ENCODE measurements at regions not wholly inside any gene's neighbourhood (a gene's known extent, or its start where the extent isn't known, plus 50 kb on each side); places are given as distances from the start of the nearest gene placed in this dataset.

GRCh38 chr6:209432-210103, 82.7 kb upstream of the DUSP22 start:
- peak overlapping the region; percentile 22 for H3K4me3 Mint-ChIP-seq
- peaks cover 17% of the 10 kb centered on the region for H3K9me3 Mint-ChIP-seq
- peaks cover 11% of the 10 kb centered on the region for H3K36me3 Mint-ChIP-seq (ENCODE audit: low read depth)
- H3K4me1 Mint-ChIP-seq (ENCODE audit: low read depth), result peaks cover 25% of the 10 kb centered on the region
- peaks cover 10% of the 10 kb centered on the region for H3K27me3 Mint-ChIP-seq (ENCODE audit: low read depth)
- H3K27ac Mint-ChIP-seq, result no peak overlapping the region

- Mint-ChIP-seq H3K27ac (no peak overlapping the region), H3K9me3 (peaks cover 19% of the 10 kb centered on the region), H3K4me1 (ENCODE audit: low read depth) (peaks cover 27% of the 10 kb centered on the region), H3K27me3 (ENCODE audit: low read depth) (peaks cover 10% of the 10 kb centered on the region), H3K4me3 (peak overlapping the region; percentile 22), H3K36me3 (ENCODE audit: low read depth) (peaks cover 13% of the 10 kb centered on the region)
Observed at GRCh38 chr6:210104-210456, 82.2 kb upstream of the DUSP22 start.

- Mint-ChIP-seq H3K27ac (no peak overlapping the region), H3K9me3 (peaks cover 19% of the 10 kb centered on the region), H3K4me1 (ENCODE audit: low read depth) (peaks cover 33% of the 10 kb centered on the region), H3K36me3 (ENCODE audit: low read depth) (peaks cover 15% of the 10 kb centered on the region), H3K27me3 (ENCODE audit: low read depth) (peaks cover 10% of the 10 kb centered on the region), H3K4me3 (no peak overlapping the region)
Observed at GRCh38 chr6:210778-211374, 81.4 kb upstream of the DUSP22 start.

- Mint-ChIP-seq H3K4me1 (ENCODE audit: low read depth) (peaks cover 38% of the 10 kb centered on the region), H3K36me3 (ENCODE audit: low read depth) (peaks cover 15% of the 10 kb centered on the region), H3K9me3 (peaks cover 19% of the 10 kb centered on the region), H3K27me3 (ENCODE audit: low read depth) (peaks cover 10% of the 10 kb centered on the region), H3K4me3 (no peak overlapping the region), H3K27ac (no peak overlapping the region)
Observed at GRCh38 chr6:211871-212497, 80.3 kb upstream of the DUSP22 start.

GRCh38 chr6:213284-213683, 79.0 kb upstream of the DUSP22 start:
- Mint-ChIP-seq H3K4me3 (no peak overlapping the region), H3K27ac (no peak overlapping the region), H3K9me3 (peaks cover 19% of the 10 kb centered on the region), H3K4me1 (ENCODE audit: low read depth) (peaks cover 44% of the 10 kb centered on the region), H3K27me3 (ENCODE audit: low read depth) (peaks cover 10% of the 10 kb centered on the region), H3K36me3 (ENCODE audit: low read depth) (peaks cover 15% of the 10 kb centered on the region)

- H3K9me3 Mint-ChIP-seq, result peaks cover 19% of the 10 kb centered on the region
- no peak overlapping the region for H3K27ac Mint-ChIP-seq
- H3K36me3 Mint-ChIP-seq (ENCODE audit: low read depth), result peaks cover 15% of the 10 kb centered on the region
- peaks cover 10% of the 10 kb centered on the region for H3K27me3 Mint-ChIP-seq (ENCODE audit: low read depth)
- peaks cover 42% of the 10 kb centered on the region for H3K4me1 Mint-ChIP-seq (ENCODE audit: low read depth)
- no peak overlapping the region for H3K4me3 Mint-ChIP-seq
Observed at GRCh38 chr6:214428-214827, 77.9 kb upstream of the DUSP22 start.

GRCh38 chr6:215335-216034, 76.8 kb upstream of the DUSP22 start:
- Mint-ChIP-seq H3K4me3 (no peak overlapping the region), H3K27me3 (ENCODE audit: low read depth) (peaks cover 10% of the 10 kb centered on the region), H3K27ac (peak overlapping the region; percentile 39), H3K4me1 (ENCODE audit: low read depth) (peaks cover 42% of the 10 kb centered on the region), H3K9me3 (peaks cover 19% of the 10 kb centered on the region), H3K36me3 (ENCODE audit: low read depth) (peaks cover 15% of the 10 kb centered on the region)

- peaks cover 5% of the 10 kb centered on the region for H3K27me3 Mint-ChIP-seq (ENCODE audit: low read depth)
- no peak overlapping the region for H3K27ac Mint-ChIP-seq
- no peak overlapping the region for H3K4me3 Mint-ChIP-seq
- H3K4me1 Mint-ChIP-seq (ENCODE audit: low read depth), result peaks cover 57% of the 10 kb centered on the region
- peaks cover 18% of the 10 kb centered on the region for H3K36me3 Mint-ChIP-seq (ENCODE audit: low read depth)
- H3K9me3 Mint-ChIP-seq, result peaks cover 18% of the 10 kb centered on the region
Observed at GRCh38 chr6:217048-217659, 75.1 kb upstream of the DUSP22 start.

- Mint-ChIP-seq H3K4me3 (no peak overlapping the region), H3K27ac (peak overlapping the region; percentile 70), H3K27me3 (ENCODE audit: low read depth) (no peaks in the 10 kb centered on the region), H3K4me1 (ENCODE audit: low read depth) (peaks cover 65% of the 10 kb centered on the region), H3K36me3 (ENCODE audit: low read depth) (peaks cover 12% of the 10 kb centered on the region), H3K9me3 (peaks cover 9% of the 10 kb centered on the region)
Observed at GRCh38 chr6:218153-219018, 73.9 kb upstream of the DUSP22 start.

- H3K27ac Mint-ChIP-seq, result peak overlapping the region; percentile 70
- peaks cover 9% of the 10 kb centered on the region for H3K36me3 Mint-ChIP-seq (ENCODE audit: low read depth)
- peaks cover 71% of the 10 kb centered on the region for H3K4me1 Mint-ChIP-seq (ENCODE audit: low read depth)
- H3K27me3 Mint-ChIP-seq (ENCODE audit: low read depth), result no peaks in the 10 kb centered on the region
- H3K4me3 Mint-ChIP-seq, result no peak overlapping the region
- peaks cover 5% of the 10 kb centered on the region for H3K9me3 Mint-ChIP-seq
Observed at GRCh38 chr6:219019-219570, 73.2 kb upstream of the DUSP22 start.

- Mint-ChIP-seq H3K4me1 (ENCODE audit: low read depth) (peaks cover 73% of the 10 kb centered on the region), H3K27ac (no peak overlapping the region), H3K36me3 (ENCODE audit: low read depth) (peaks cover 5% of the 10 kb centered on the region), H3K9me3 (peaks cover under 1% of the 10 kb centered on the region), H3K27me3 (ENCODE audit: low read depth) (no peaks in the 10 kb centered on the region), H3K4me3 (no peak overlapping the region)
Observed at GRCh38 chr6:219641-220198, 72.6 kb upstream of the DUSP22 start.

- H3K36me3 Mint-ChIP-seq (ENCODE audit: low read depth), result peaks cover 6% of the 10 kb centered on the region
- H3K27ac Mint-ChIP-seq, result no peak overlapping the region
- H3K4me3 Mint-ChIP-seq, result no peak overlapping the region
- no peaks in the 10 kb centered on the region for H3K9me3 Mint-ChIP-seq
- H3K27me3 Mint-ChIP-seq (ENCODE audit: low read depth), result no peaks in the 10 kb centered on the region
- H3K4me1 Mint-ChIP-seq (ENCODE audit: low read depth), result peaks cover 76% of the 10 kb centered on the region
Observed at GRCh38 chr6:220312-220711, 72.0 kb upstream of the DUSP22 start.

- H3K36me3 Mint-ChIP-seq (ENCODE audit: low read depth), result peaks cover 4% of the 10 kb centered on the region
- H3K9me3 Mint-ChIP-seq, result no peaks in the 10 kb centered on the region
- H3K4me1 Mint-ChIP-seq (ENCODE audit: low read depth), result peaks cover 76% of the 10 kb centered on the region
- peak overlapping the region; percentile 67 for H3K4me3 Mint-ChIP-seq
- H3K27ac Mint-ChIP-seq, result peak overlapping the region; percentile 80
- H3K27me3 Mint-ChIP-seq (ENCODE audit: low read depth), result no peaks in the 10 kb centered on the region
Observed at GRCh38 chr6:220721-221475, 71.4 kb upstream of the DUSP22 start.
